GM12892 (cell line): ENCODE measurements at regions not wholly inside any gene's neighbourhood (a gene's known extent, or its start where the extent isn't known, plus 50 kb on each side); places are given as distances from the start of the nearest gene placed in this dataset.

Experiments used
- DNase-seq: peaks from one replicate; pipeline ENCODE4 v3.0.0; 2011; ENCODE audit not compliant: insufficient read length
- FAIRE-seq: peaks from 2 replicates; lab custom pipeline; 2011; peaks lifted over from hg19 to GRCh38; lab: Jason Lieb, UNC
- POLR2A ChIP-seq: IDR thresholded peaks from 2 replicates; pipeline ENCODE4 v1.6.1; 2011; ENCODE audit warnings: low read depth, low read length, control low read depth
- POLR2AphosphoS5 ChIP-seq: IDR thresholded peaks from 2 replicates; pipeline ENCODE4 v1.6.1; 2011; ENCODE audit warnings: low read depth, low read length, control low read depth
- TAF1 ChIP-seq: IDR thresholded peaks from 2 replicates; pipeline ENCODE4 v1.6.1; 2011; ENCODE audit warnings: low read depth, mild to moderate bottlenecking, control low read depth, low read length, borderline replicate concordance

- no peak for DNase-seq
- no peak for TF ChIP-seq POLR2A
- no peak for TF ChIP-seq TAF1
- TF ChIP-seq POLR2AphosphoS5 = no peak
- no peak for FAIRE-seq
These were observed 101.8 kb upstream of the UBL3 start for GRCh38 chr13:29952245-29952644.

GRCh38 chr13:29948791-29949190 is 98.4 kb upstream of the UBL3 start:
- DNase-seq = no peak

GRCh38 chr13:29948244-29948643 is 97.8 kb upstream of the UBL3 start:
- DNase-seq (no peak), FAIRE-seq (no peak)
- TF ChIP-seq POLR2A (no peak), TAF1 (no peak), POLR2AphosphoS5 (no peak)

More at GRCh38 chr13:29948791-29949190, 98.4 kb upstream of the UBL3 start:
- TF ChIP-seq TAF1 (no peak), POLR2A (no peak), POLR2AphosphoS5 (no peak)
- FAIRE-seq = no peak

GRCh38 chr13:29947839-29948238 is 97.4 kb upstream of the UBL3 start:
- DNase-seq = no peak
- no peak for FAIRE-seq
- no peak for TF ChIP-seq TAF1
- no peak for TF ChIP-seq POLR2A

GRCh38 chr13:29946093-29946492 is 95.7 kb upstream of the UBL3 start:
- no peak for FAIRE-seq

GRCh38 chr13:29943686-29944085 is 93.3 kb upstream of the UBL3 start:
- TF ChIP-seq POLR2AphosphoS5 = no peak
- TF ChIP-seq TAF1 = no peak
- no peak for TF ChIP-seq POLR2A
- DNase-seq (no peak), FAIRE-seq (no peak)

More at GRCh38 chr13:29946093-29946492, 95.7 kb upstream of the UBL3 start:
- no peak for TF ChIP-seq TAF1
- no peak for TF ChIP-seq POLR2A
- no peak for TF ChIP-seq POLR2AphosphoS5
- no peak for DNase-seq

GRCh38 chr13:29943273-29943672 is 92.9 kb upstream of the UBL3 start:
- no peak for FAIRE-seq
- no peak for DNase-seq
- TF ChIP-seq POLR2AphosphoS5 (no peak), POLR2A (no peak), TAF1 (no peak)

- DNase-seq (no peak), FAIRE-seq (no peak)
- TF ChIP-seq POLR2AphosphoS5 = no peak
- no peak for TF ChIP-seq POLR2A
- no peak for TF ChIP-seq TAF1
These were observed 90.3 kb upstream of the UBL3 start for GRCh38 chr13:29940715-29941114.

GRCh38 chr13:29939158-29939557 is 88.7 kb upstream of the UBL3 start:
- no peak for DNase-seq
- no peak for FAIRE-seq
- TF ChIP-seq TAF1 = no peak
- no peak for TF ChIP-seq POLR2A
- no peak for TF ChIP-seq POLR2AphosphoS5

- TF ChIP-seq TAF1 = no peak
- TF ChIP-seq POLR2AphosphoS5 = no peak
- no peak for TF ChIP-seq POLR2A
- FAIRE-seq (no peak), DNase-seq (no peak)
These were observed 87.4 kb upstream of the UBL3 start for GRCh38 chr13:29937841-29938240.

GRCh38 chr13:29937379-29937778 is 87.0 kb upstream of the UBL3 start:
- no peak for TF ChIP-seq POLR2AphosphoS5
- DNase-seq (no peak), FAIRE-seq (no peak)

GRCh38 chr13:29936956-29937355 is 86.5 kb upstream of the UBL3 start:
- no peak for TF ChIP-seq POLR2A
- TF ChIP-seq POLR2AphosphoS5 = no peak
- FAIRE-seq (no peak), DNase-seq (no peak)

GRCh38 chr13:29936051-29936813 is 85.8 kb upstream of the UBL3 start:
- FAIRE-seq (peak; percentile 79), DNase-seq (no peak)
- TF ChIP-seq POLR2AphosphoS5 (no peak), TAF1 (no peak), POLR2A (no peak)
